ENCODE measurements at regions not wholly inside any gene's neighbourhood (a gene's known extent, or its start where the extent isn't known, plus 50 kb on each side); places are given as distances from the start of the nearest gene placed in this dataset.

GRCh38 chr10:44064317-44064716 lies 320.6 kb downstream of the CXCL12 start:
- CTCF ChIA-PET: interaction anchor here (1.2 kb wide), 1 partner anchor 169 kb away, joined by 3 read pairs; no protein-coding TSS in a partner anchor
- no peak for TF ChIP-seq CTCF (IDR thresholded peaks at IDR 0.05; ENCODE audit: insufficient read depth in 1 of 2, low read depth in 1 of 2, low read length in 1 of 2, severe bottlenecking in 1 of 2, unreplicated experiment in 1 of 2)
- Histone ChIP-seq H3K4me3 (ENCODE audit: low read depth, low read length) (no peak overlapping the region), H3K4me1 (no peaks in the 10 kb centered on the region), H3K9me3 (no peaks in the 10 kb centered on the region), H3K27me3 (replicated peaks; ENCODE audit: control insufficient read depth, insufficient read depth, low read length) (no peaks in the 10 kb centered on the region; the same call in 1 of the 2 replicates), H3K36me3 (ENCODE audit: control insufficient read depth, insufficient read depth, low read length) (no peaks in the 10 kb centered on the region)
- no peak for DNase-seq
- POLR2A ChIA-PET: no interaction called here
- H3K27ac Mint-ChIP-seq (ENCODE audit: unreplicated experiment): no peak overlapping the region
- H3K27me3 Mint-ChIP-seq (ENCODE audit: insufficient read depth, unreplicated experiment): peaks cover 10% of the 10 kb centered on the region
- BruUV-seq (replicated peaks): no TSS peak
- H3K4me3 Mint-ChIP-seq (ENCODE audit: unreplicated experiment): no peak overlapping the region
- H3K36me3 Mint-ChIP-seq (ENCODE audit: insufficient read depth, unreplicated experiment): no peaks in the 10 kb centered on the region
- intact Hi-C loops (cut with micrococcal nuclease; ENCODE audit: unreplicated experiment): no loop called here
- no peaks in the 10 kb centered on the region for H3K9me3 Mint-ChIP-seq (ENCODE audit: unreplicated experiment)
- no peaks in the 10 kb centered on the region for H3K4me1 Mint-ChIP-seq (ENCODE audit: low read depth, unreplicated experiment)

GRCh38 chr10:44063686-44064085 lies 321.2 kb downstream of the CXCL12 start:
- no peaks in the 10 kb centered on the region for H3K4me1 ChIP-seq
- DNase-seq: no peak
- Mint-ChIP-seq H3K9me3 (ENCODE audit: unreplicated experiment) (no peaks in the 10 kb centered on the region), H3K4me3 (ENCODE audit: unreplicated experiment) (no peak overlapping the region), H3K27me3 (ENCODE audit: insufficient read depth, unreplicated experiment) (peaks cover 10% of the 10 kb centered on the region), H3K36me3 (ENCODE audit: insufficient read depth, unreplicated experiment) (no peaks in the 10 kb centered on the region), H3K27ac (ENCODE audit: unreplicated experiment) (no peak overlapping the region), H3K4me1 (ENCODE audit: low read depth, unreplicated experiment) (no peaks in the 10 kb centered on the region)
- no peak overlapping the region for H3K4me3 ChIP-seq (ENCODE audit: low read depth, low read length)
- CTCF ChIA-PET: interaction anchor here (1.2 kb wide), 1 partner anchor 168 kb away, joined by 3 read pairs; no protein-coding TSS in a partner anchor
- POLR2A ChIA-PET: no interaction called here
- H3K27me3 ChIP-seq (replicated peaks; ENCODE audit: control insufficient read depth, insufficient read depth, low read length): no peaks in the 10 kb centered on the region; the same call in 1 of the 2 replicates
- intact Hi-C loops (cut with micrococcal nuclease; ENCODE audit: unreplicated experiment): no loop called here
- H3K9me3 ChIP-seq: no peaks in the 10 kb centered on the region
- no peak for TF ChIP-seq CTCF (IDR thresholded peaks at IDR 0.05; ENCODE audit: insufficient read depth in 1 of 2, low read depth in 1 of 2, low read length in 1 of 2, severe bottlenecking in 1 of 2, unreplicated experiment in 1 of 2)
- no TSS peak for BruUV-seq (replicated peaks)
- H3K36me3 ChIP-seq (ENCODE audit: control insufficient read depth, insufficient read depth, low read length): no peaks in the 10 kb centered on the region

- BruUV-seq (replicated peaks): no TSS peak
- Histone ChIP-seq H3K4me1 (no peaks in the 10 kb centered on the region), H3K4me3 (ENCODE audit: low read depth, low read length) (no peak overlapping the region), H3K9me3 (no peaks in the 10 kb centered on the region), H3K27me3 (replicated peaks; ENCODE audit: control insufficient read depth, insufficient read depth, low read length) (no peaks in the 10 kb centered on the region; the same call in 1 of the 2 replicates), H3K36me3 (ENCODE audit: control insufficient read depth, insufficient read depth, low read length) (no peaks in the 10 kb centered on the region)
- intact Hi-C loops (cut with micrococcal nuclease; ENCODE audit: unreplicated experiment): no loop called here
- Mint-ChIP-seq H3K27me3 (ENCODE audit: insufficient read depth, unreplicated experiment) (peaks cover 13% of the 10 kb centered on the region), H3K4me3 (ENCODE audit: unreplicated experiment) (no peak overlapping the region), H3K27ac (ENCODE audit: unreplicated experiment) (no peak overlapping the region), H3K36me3 (ENCODE audit: insufficient read depth, unreplicated experiment) (no peaks in the 10 kb centered on the region), H3K9me3 (ENCODE audit: unreplicated experiment) (no peaks in the 10 kb centered on the region), H3K4me1 (ENCODE audit: low read depth, unreplicated experiment) (no peaks in the 10 kb centered on the region)
- CTCF ChIA-PET: interaction anchor here (0.5 kb wide), 1 partner anchor 138 kb away, joined by 3 read pairs; no protein-coding TSS in a partner anchor
- DNase-seq: no peak
- TF ChIP-seq CTCF (IDR thresholded peaks at IDR 0.05; ENCODE audit: insufficient read depth in 1 of 2, low read depth in 1 of 2, low read length in 1 of 2, severe bottlenecking in 1 of 2, unreplicated experiment in 1 of 2): no peak
- POLR2A ChIA-PET: no interaction called here
Observed at GRCh38 chr10:44060719-44061118, 324.2 kb downstream of the CXCL12 start.
